ENCODE measurements at regions not wholly inside any gene's neighbourhood (a gene's known extent, or its start where the extent isn't known, plus 50 kb on each side); places are given as distances from the start of the nearest gene placed in this dataset.

DNA sequence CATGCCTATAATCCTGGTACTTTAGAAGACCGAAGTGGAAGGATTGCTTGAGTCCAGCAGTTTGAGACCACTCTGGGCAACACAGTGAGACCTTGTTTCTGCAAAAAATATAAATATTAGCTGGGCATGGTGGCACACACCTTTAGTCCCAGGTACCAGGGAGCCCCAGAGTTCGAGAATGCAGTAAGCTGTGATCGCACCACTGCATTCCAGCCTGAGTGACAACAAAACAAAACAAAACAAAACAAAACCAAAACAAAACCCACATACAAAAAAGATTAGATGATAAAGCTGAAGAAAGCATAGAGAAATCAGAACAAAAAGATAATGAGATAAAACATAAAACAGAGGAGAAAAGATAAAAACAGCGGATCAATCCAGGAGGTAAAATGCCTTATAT lies 62.1 kb downstream of the TCF20 start:
- TF ChIP-seq FOXA1 (IDR thresholded peaks at IDR 0.05) (no peak), NFRKB (IDR thresholded peaks at IDR 0.05) (no peak), L3MBTL2 (conservative IDR thresholded peaks at IDR 0.05) (no peak), ZNF384 (IDR thresholded peaks at IDR 0.05) (no peak)
